ENCODE measurements at regions not wholly inside any gene's neighbourhood (a gene's known extent, or its start where the extent isn't known, plus 50 kb on each side); places are given as distances from the start of the nearest gene placed in this dataset.

GRCh38 chr17:71735893-71736292 lies 384.9 kb upstream of the SOX9 start:
- H3K27me3 ChIP-seq, result no peaks in the 10 kb centered on the region
- H3K4me1 ChIP-seq, result no peaks in the 10 kb centered on the region
- H3K9me3 ChIP-seq, result no peaks in the 10 kb centered on the region
- TF ChIP-seq CTCF (IDR thresholded peaks at IDR 0.05), result no peak
- no peak overlapping the region for H3K4me3 ChIP-seq
- H3K36me3 ChIP-seq, result no peaks in the 10 kb centered on the region
- no peak for DNase-seq
- no peak overlapping the region for H3K27ac ChIP-seq
- intact Hi-C loops (cut with DNase I; ENCODE audit: low total_unique reads), result no loop called here

- Histone ChIP-seq H3K27ac (no peak overlapping the region), H3K9me3 (no peaks in the 10 kb centered on the region), H3K4me1 (no peaks in the 10 kb centered on the region), H3K4me3 (no peak overlapping the region), H3K27me3 (no peaks in the 10 kb centered on the region), H3K36me3 (no peaks in the 10 kb centered on the region)
- intact Hi-C loops (cut with DNase I; ENCODE audit: low total_unique reads), result no loop called here
- TF ChIP-seq CTCF (IDR thresholded peaks at IDR 0.05), result no peak
- DNase-seq, result no peak
Measured at GRCh38 chr17:71740866-71741265, 380.0 kb upstream of the SOX9 start.

GRCh38 chr17:71741836-71742235 lies 379.0 kb upstream of the SOX9 start:
- H3K36me3 ChIP-seq, result no peaks in the 10 kb centered on the region
- DNase-seq, result no peak
- intact Hi-C loops (cut with DNase I; ENCODE audit: low total_unique reads), result no loop called here
- H3K4me1 ChIP-seq, result no peaks in the 10 kb centered on the region
- no peak overlapping the region for H3K27ac ChIP-seq
- H3K9me3 ChIP-seq, result no peaks in the 10 kb centered on the region
- no peak for TF ChIP-seq CTCF (IDR thresholded peaks at IDR 0.05)
- H3K27me3 ChIP-seq, result no peaks in the 10 kb centered on the region
- H3K4me3 ChIP-seq, result no peak overlapping the region

GRCh38 chr17:71748872-71749271 lies 371.9 kb upstream of the SOX9 start:
- H3K27me3 ChIP-seq, result no peaks in the 10 kb centered on the region
- no peak overlapping the region for H3K27ac ChIP-seq
- intact Hi-C loops (cut with DNase I; ENCODE audit: low total_unique reads), result no loop called here
- no peaks in the 10 kb centered on the region for H3K9me3 ChIP-seq
- H3K4me1 ChIP-seq, result no peaks in the 10 kb centered on the region
- DNase-seq, result no peak
- TF ChIP-seq CTCF (IDR thresholded peaks at IDR 0.05), result no peak
- no peak overlapping the region for H3K4me3 ChIP-seq
- H3K36me3 ChIP-seq, result no peaks in the 10 kb centered on the region

- TF ChIP-seq CTCF (IDR thresholded peaks at IDR 0.05), result no peak
- Histone ChIP-seq H3K9me3 (no peaks in the 10 kb centered on the region), H3K4me3 (no peak overlapping the region), H3K27me3 (no peaks in the 10 kb centered on the region), H3K4me1 (no peaks in the 10 kb centered on the region), H3K27ac (no peak overlapping the region), H3K36me3 (no peaks in the 10 kb centered on the region)
- intact Hi-C loops (cut with DNase I; ENCODE audit: low total_unique reads), result no loop called here
- no peak for DNase-seq
Measured at GRCh38 chr17:71753070-71753469, 367.8 kb upstream of the SOX9 start.

GRCh38 chr17:71757156-71757555 lies 363.7 kb upstream of the SOX9 start:
- H3K36me3 ChIP-seq, result no peaks in the 10 kb centered on the region
- DNase-seq, result no peak
- no peaks in the 10 kb centered on the region for H3K4me1 ChIP-seq
- no peaks in the 10 kb centered on the region for H3K9me3 ChIP-seq
- intact Hi-C loops (cut with DNase I; ENCODE audit: low total_unique reads), result no loop called here
- no peak for TF ChIP-seq CTCF (IDR thresholded peaks at IDR 0.05)
- H3K27me3 ChIP-seq, result no peaks in the 10 kb centered on the region
- H3K27ac ChIP-seq, result no peak overlapping the region
- no peak overlapping the region for H3K4me3 ChIP-seq

All from tibial artery (tissue), 4 donors.